Right lobe of liver (tissue), 6 donors: ENCODE measurements at regions not wholly inside any gene's neighbourhood (a gene's known extent, or its start where the extent isn't known, plus 50 kb on each side); places are given as distances from the start of the nearest gene placed in this dataset.
A peak's percentile ranks its signal among the peaks of the same experiment; 100 is the strongest.

Experiments used
- ATAC-seq, 4 donors: fragments of 200-7000 bp; cut with Tn5 transposase; one replicate each; pipeline ENCODE4 v1.9.1; 2020; ENCODE audit warnings: mild to moderate bottlenecking in 4 of 4, moderate library complexity in 4 of 4
- DNase-seq, 3 donors: peaks; one replicate each; pipeline ENCODE4 v3.0.0-alpha.2; 2020
- H3K27ac ChIP-seq, 3 donors: fragments of 200-600 bp; one replicate each; pipeline ENCODE4 v1.8.0; 2022
- H3K27me3 ChIP-seq, 2 donors: fragments of 200-600 bp; one replicate each; pipeline ENCODE4 v1.8.0; 2022
- H3K36me3 ChIP-seq, 4 donors: fragments of 200-600 bp; sonication (generic) in 1 of 4; one replicate each; pipeline versions ENCODE4 v1.5.1 to v1.8.0; 2017 to 2022; ENCODE audit warnings: control low read depth in 1 of 4
- H3K4me1 ChIP-seq, 4 donors: fragments of 200-600 bp; sonication (generic) in 1 of 4; one replicate each; pipeline versions ENCODE4 v1.5.1 to v1.8.0; 2017 to 2022; ENCODE audit warnings: control low read depth in 1 of 4
- H3K4me3 ChIP-seq, 3 donors: fragments of 200-600 bp; one replicate each; pipeline ENCODE4 v1.8.0; 2022
- H3K9me3 ChIP-seq, 4 donors: fragments of 200-600 bp; sonication (generic) in 1 of 4; one replicate each; pipeline versions ENCODE4 v1.5.1 to v1.8.0; 2017 to 2022; ENCODE audit warnings: control low read depth in 1 of 4
- POLR2A ChIP-seq: fragments of 450-650 bp; IDR thresholded peaks from one replicate; pipeline ENCODE4 v1.6.1; 2017; ENCODE audit warnings: antibody characterized with exemption, mild to moderate bottlenecking
- WGBS: methylation state at CpG from one replicate; pipeline ENCODE4 v1.1.6; 2018; ENCODE audit warnings: low coverage, low lambda C conversion rate; ENCODE audit not compliant: insufficient coverage; ENCODE audit errors: missing lambda C conversion rate; 5-methylcytosine and 5-hydroxymethylcytosine counted together
- intact Hi-C, 2 donors: fragments of 100-400 bp; cut with DNase I; formaldehyde crosslinking; loops; one replicate each; pipeline versions ENCODE4 v1.11.2 to v1.14.1; 2022
- TF ChIP-seq, protein P1 (sequence below), 4 donors: fragments of 200-600 bp in 3 of 4; fragments of 450-650 bp in 1 of 4; IDR thresholded peaks; one replicate each; pipeline versions ENCODE4 v1.5.1 to v1.8.0; 2016 to 2022; ENCODE audit warnings: antibody characterized with exemption in 4 of 4, mild to moderate bottlenecking in 2 of 4
- donor health status: DM: no; HTN: yes; CAD: no.
- donor health status: DM: no; HTN: no; CAD: no.
- donor health status: DM: no; HTN: no; CAD: no.
- donor health status: DM: no; HTN: yes; CAD: no.
- donor health status: DM: no; HTN: yes; CAD: no.

DNA sequence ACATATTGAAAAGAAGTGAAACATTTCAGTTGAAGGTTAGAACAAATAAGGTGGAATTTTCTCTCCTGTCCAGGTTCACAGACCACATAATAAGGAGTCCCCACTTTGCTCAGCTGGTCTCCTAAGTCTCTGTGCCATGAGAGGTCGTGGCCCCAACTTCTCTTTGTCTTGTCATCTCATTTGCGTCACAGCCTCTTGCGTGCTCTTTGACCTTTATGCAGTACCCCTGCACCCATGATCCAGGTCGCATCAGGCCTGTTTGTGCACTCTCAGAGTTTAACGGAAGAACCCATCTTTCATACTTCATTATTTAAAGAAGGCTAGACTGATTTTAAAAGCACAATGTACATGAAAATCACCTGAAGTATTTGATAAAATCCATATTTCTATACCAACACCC lies 110.4 kb upstream of the BMP2 start:
- Histone ChIP-seq H3K36me3 (no peaks in the 10 kb centered on the region), H3K4me1 (peaks cover 0 to 28% (median 9%) of the 10 kb centered on the region in 4 donors), H3K4me3 (no peak overlapping the region), H3K9me3 (no peaks in the 10 kb centered on the region), H3K27ac (peak overlapping the region in 2 of 3 donors; percentile 28 to 71), H3K27me3 (no peaks in the 10 kb centered on the region)
- ATAC-seq (peak; percentile 59 to 75 (median 68)), DNase-seq (peak in 2 of 3 donors; percentile 57 to 79)
- intact Hi-C loops = no loop called here
- TF ChIP-seq POLR2A = no peak
- TF ChIP-seq, protein P1, sequence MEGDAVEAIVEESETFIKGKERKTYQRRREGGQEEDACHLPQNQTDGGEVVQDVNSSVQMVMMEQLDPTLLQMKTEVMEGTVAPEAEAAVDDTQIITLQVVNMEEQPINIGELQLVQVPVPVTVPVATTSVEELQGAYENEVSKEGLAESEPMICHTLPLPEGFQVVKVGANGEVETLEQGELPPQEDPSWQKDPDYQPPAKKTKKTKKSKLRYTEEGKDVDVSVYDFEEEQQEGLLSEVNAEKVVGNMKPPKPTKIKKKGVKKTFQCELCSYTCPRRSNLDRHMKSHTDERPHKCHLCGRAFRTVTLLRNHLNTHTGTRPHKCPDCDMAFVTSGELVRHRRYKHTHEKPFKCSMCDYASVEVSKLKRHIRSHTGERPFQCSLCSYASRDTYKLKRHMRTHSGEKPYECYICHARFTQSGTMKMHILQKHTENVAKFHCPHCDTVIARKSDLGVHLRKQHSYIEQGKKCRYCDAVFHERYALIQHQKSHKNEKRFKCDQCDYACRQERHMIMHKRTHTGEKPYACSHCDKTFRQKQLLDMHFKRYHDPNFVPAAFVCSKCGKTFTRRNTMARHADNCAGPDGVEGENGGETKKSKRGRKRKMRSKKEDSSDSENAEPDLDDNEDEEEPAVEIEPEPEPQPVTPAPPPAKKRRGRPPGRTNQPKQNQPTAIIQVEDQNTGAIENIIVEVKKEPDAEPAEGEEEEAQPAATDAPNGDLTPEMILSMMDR (IDR thresholded peaks at IDR 0.05) = no peak
- 31% methylated on average over 5 of the region's 5 CpGs for WGBS

DNA sequence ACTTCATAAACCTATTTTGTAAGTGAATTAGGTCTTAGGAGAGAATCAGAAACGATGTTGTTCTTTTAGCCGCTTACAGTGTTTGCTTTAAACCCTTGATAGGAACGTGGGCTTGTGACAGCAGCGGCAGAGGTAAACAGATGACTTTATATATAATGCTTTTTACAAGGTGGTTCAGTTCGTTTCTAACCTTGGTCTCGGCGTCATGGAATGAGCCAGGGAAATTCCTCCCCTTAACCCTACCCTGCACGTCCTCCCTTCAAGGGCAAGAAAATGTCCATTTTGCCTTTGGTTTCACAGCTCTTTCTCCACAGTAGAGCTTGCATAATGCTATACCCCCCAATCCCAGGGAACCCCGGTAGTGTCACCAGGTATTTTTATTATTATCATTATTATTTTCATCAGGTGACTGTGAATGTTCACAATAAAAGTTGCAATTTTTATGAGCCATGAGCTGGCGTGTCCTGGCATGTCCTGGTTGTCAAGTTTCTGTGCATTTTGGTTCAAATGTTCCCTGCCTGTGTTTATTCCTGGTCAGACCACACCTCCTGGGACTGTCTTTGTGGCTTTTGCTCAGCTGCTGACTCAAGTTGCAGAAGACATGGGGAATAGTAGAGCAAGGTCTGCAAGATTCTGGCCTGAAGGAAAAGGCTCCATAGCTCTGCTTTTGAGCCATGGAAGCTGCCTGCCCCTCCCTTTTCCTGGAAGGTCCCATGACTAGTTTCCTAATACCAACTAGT lies 112.8 kb upstream of the BMP2 start:
- Histone ChIP-seq H3K27me3 (no peaks in the 10 kb centered on the region), H3K4me3 (no peak overlapping the region), H3K27ac (no peak overlapping the region), H3K9me3 (no peaks in the 10 kb centered on the region), H3K4me1 (peaks cover 0 to 28% (median 9%) of the 10 kb centered on the region in 4 donors), H3K36me3 (no peaks in the 10 kb centered on the region)
- TF ChIP-seq, protein P1 (IDR thresholded peaks at IDR 0.05) = no peak
- no peak for DNase-seq
- 71% methylated on average over 10 of the region's 10 CpGs for WGBS
- intact Hi-C loops = no loop called here
- no peak for ATAC-seq

GRCh38 chr20:6651561-6651960 lies 115.9 kb upstream of the BMP2 start:
- TF ChIP-seq, protein P1 (IDR thresholded peaks at IDR 0.05) = no peak
- no peak for TF ChIP-seq POLR2A
- H3K27me3 ChIP-seq = no peaks in the 10 kb centered on the region
- H3K36me3 ChIP-seq = no peaks in the 10 kb centered on the region
- H3K9me3 ChIP-seq = no peaks in the 10 kb centered on the region
- DNase-seq = no peak
- 96% methylated on average over 3 of the region's 3 CpGs for WGBS
- H3K4me3 ChIP-seq = no peak overlapping the region
- peaks cover 0 to 2% (median under 1%) of the 10 kb centered on the region in 4 donors for H3K4me1 ChIP-seq
- intact Hi-C loops = no loop called here
- peak in 1 of 4 donors; percentile 39 for ATAC-seq
- H3K27ac ChIP-seq = no peak overlapping the region

DNA sequence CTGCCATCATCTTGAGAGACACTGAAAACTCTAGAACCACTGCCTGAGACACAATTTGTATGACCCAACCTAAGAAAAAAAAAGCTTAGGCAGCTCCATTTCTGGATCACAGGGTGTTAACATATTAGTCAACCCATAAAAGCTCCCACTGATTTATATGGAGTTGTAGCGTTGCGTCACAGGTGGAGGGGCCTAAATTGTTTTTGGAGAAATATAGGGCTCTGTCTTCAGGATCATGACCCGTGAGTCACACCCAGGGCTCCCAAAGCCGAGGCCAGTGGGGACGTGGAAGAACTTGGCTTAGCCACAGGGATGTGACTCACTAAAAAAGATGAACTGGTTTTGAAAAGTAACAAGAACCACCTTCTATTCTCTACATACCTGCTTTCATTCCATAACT lies 116.5 kb upstream of the BMP2 start:
- ATAC-seq (peak in 1 of 4 donors; percentile 79), DNase-seq (peak in 1 of 3 donors; percentile 25)

More for the DNA sequence above, 116.5 kb upstream of the BMP2 start:
- Histone ChIP-seq H3K27ac (no peak overlapping the region), H3K9me3 (no peaks in the 10 kb centered on the region), H3K27me3 (no peaks in the 10 kb centered on the region), H3K36me3 (no peaks in the 10 kb centered on the region), H3K4me3 (no peak overlapping the region), H3K4me1 (no peaks in the 10 kb centered on the region)
- WGBS = 55% methylated on average over 5 of the region's 5 CpGs
- intact Hi-C loops = no loop called here
- TF ChIP-seq POLR2A = no peak
- TF ChIP-seq, protein P1 (IDR thresholded peaks at IDR 0.05) = no peak
